ENCODE measurements at regions not wholly inside any gene's neighbourhood (a gene's known extent, or its start where the extent isn't known, plus 50 kb on each side); places are given as distances from the start of the nearest gene placed in this dataset.

GRCh38 chr11:15300341-15300740 is 185.6 kb downstream of the INSC start:
- Mint-ChIP-seq H3K36me3 (no peaks in the 10 kb centered on the region), H3K27me3 (ENCODE audit: low read depth) (peaks cover 15% of the 10 kb centered on the region), H3K9me3 (peaks cover 5% of the 10 kb centered on the region), H3K27ac (no peak overlapping the region), H3K4me3 (no peak overlapping the region), H3K4me1 (peaks cover 10% of the 10 kb centered on the region)
- no peak for DNase-seq (ENCODE audit: low spot score in 2 of 2, unreplicated experiment in 2 of 2)
- no peak for TF ChIP-seq CTCF (IDR thresholded peaks at IDR 0.05; ENCODE audit: unreplicated experiment)

GRCh38 chr11:15307619-15308024 is 192.9 kb downstream of the INSC start:
- Mint-ChIP-seq H3K9me3 (peaks cover 5% of the 10 kb centered on the region), H3K4me3 (no peak overlapping the region), H3K27ac (no peak overlapping the region), H3K4me1 (no peaks in the 10 kb centered on the region), H3K36me3 (no peaks in the 10 kb centered on the region), H3K27me3 (ENCODE audit: low read depth) (peaks cover 7% of the 10 kb centered on the region)
- DNase-seq (ENCODE audit: low spot score in 2 of 2, unreplicated experiment in 2 of 2): no peak
- TF ChIP-seq CTCF (IDR thresholded peaks at IDR 0.05; ENCODE audit: unreplicated experiment): no peak

GRCh38 chr11:15308840-15309239 is 194.1 kb downstream of the INSC start:
- Mint-ChIP-seq H3K36me3 (no peaks in the 10 kb centered on the region), H3K27me3 (ENCODE audit: low read depth) (peaks cover 7% of the 10 kb centered on the region), H3K4me3 (no peak overlapping the region), H3K9me3 (peaks cover 4% of the 10 kb centered on the region), H3K27ac (no peak overlapping the region), H3K4me1 (no peaks in the 10 kb centered on the region)
- no peak for DNase-seq (ENCODE audit: low spot score in 2 of 2, unreplicated experiment in 2 of 2)
- TF ChIP-seq CTCF (IDR thresholded peaks at IDR 0.05; ENCODE audit: unreplicated experiment): no peak

GRCh38 chr11:15309296-15309695 is 194.6 kb downstream of the INSC start:
- DNase-seq (ENCODE audit: low spot score in 2 of 2, unreplicated experiment in 2 of 2): no peak
- Mint-ChIP-seq H3K36me3 (no peaks in the 10 kb centered on the region), H3K9me3 (no peaks in the 10 kb centered on the region), H3K27ac (no peak overlapping the region), H3K27me3 (ENCODE audit: low read depth) (peaks cover 6% of the 10 kb centered on the region), H3K4me3 (no peak overlapping the region), H3K4me1 (no peaks in the 10 kb centered on the region)
- no peak for TF ChIP-seq CTCF (IDR thresholded peaks at IDR 0.05; ENCODE audit: unreplicated experiment)

GRCh38 chr11:15313862-15314261 is 199.1 kb downstream of the INSC start:
- no peak for TF ChIP-seq CTCF (IDR thresholded peaks at IDR 0.05; ENCODE audit: unreplicated experiment)

GRCh38 chr11:15318814-15319213 is 204.1 kb downstream of the INSC start:
- H3K4me1 Mint-ChIP-seq: peaks cover 5% of the 10 kb centered on the region
- no peak overlapping the region for H3K4me3 Mint-ChIP-seq
- no peak for TF ChIP-seq CTCF (IDR thresholded peaks at IDR 0.05; ENCODE audit: unreplicated experiment)

More at GRCh38 chr11:15313862-15314261, 199.1 kb downstream of the INSC start:
- no peaks in the 10 kb centered on the region for H3K4me1 Mint-ChIP-seq
- H3K27ac Mint-ChIP-seq: no peak overlapping the region
- no peak for DNase-seq (ENCODE audit: low spot score in 2 of 2, unreplicated experiment in 2 of 2)
- H3K36me3 Mint-ChIP-seq: no peaks in the 10 kb centered on the region
- H3K9me3 Mint-ChIP-seq: no peaks in the 10 kb centered on the region
- H3K27me3 Mint-ChIP-seq (ENCODE audit: low read depth): no peaks in the 10 kb centered on the region
- H3K4me3 Mint-ChIP-seq: no peak overlapping the region

More at GRCh38 chr11:15318814-15319213, 204.1 kb downstream of the INSC start:
- DNase-seq (ENCODE audit: low spot score in 2 of 2, unreplicated experiment in 2 of 2): no peak
- Mint-ChIP-seq H3K27me3 (ENCODE audit: low read depth) (peaks cover 13% of the 10 kb centered on the region), H3K9me3 (no peaks in the 10 kb centered on the region), H3K27ac (no peak overlapping the region), H3K36me3 (no peaks in the 10 kb centered on the region)
